Gastrocnemius medialis (tissue), 4 donors: ENCODE measurements at regions not wholly inside any gene's neighbourhood (a gene's known extent, or its start where the extent isn't known, plus 50 kb on each side); places are given as distances from the start of the nearest gene placed in this dataset.

Experiments
- ATAC-seq, 2 donors: fragments of 150-250 bp; one replicate each; pipeline ENCODE4 v1.9.1; 2016
- DNase-seq, 2 donors: peaks; one replicate each; pipeline ENCODE4 v3.0.0-alpha.2; 2019
- H3K27ac ChIP-seq, 4 donors: fragments of 200-600 bp; sonication (generic); 1 replicate in 1 of 4; 2 replicates in 3 of 4; pipeline ENCODE4 v1.5.1; 2016 to 2018; ENCODE audit warnings: mild to moderate bottlenecking in 2 of 4, moderate library complexity in 1 of 4
- H3K27me3 ChIP-seq, 3 donors: fragments of 200-600 bp; sonication (generic) in 2 of 3; 1 replicate in 1 of 3; 2 replicates in 2 of 3; pipeline versions ENCODE4 v1.5.1 to v1.6.0; 2016 to 2019; ENCODE audit warnings: mild to moderate bottlenecking in 1 of 3, moderate library complexity in 1 of 3
- H3K36me3 ChIP-seq, 2 donors: fragments of 200-600 bp; sonication (generic) in 1 of 2; one replicate each; pipeline ENCODE4 v1.5.1; 2017 to 2018
- H3K4me1 ChIP-seq, 2 donors: fragments of 200-600 bp; sonication (generic) in 1 of 2; one replicate each; pipeline ENCODE4 v1.5.1; 2016 to 2017; ENCODE audit warnings: mild to moderate bottlenecking in 2 of 2
- H3K4me3 ChIP-seq, 4 donors: fragments of 200-600 bp; sonication (generic) in 3 of 4; 1 replicate in 1 of 4; 2 replicates in 3 of 4; pipeline ENCODE4 v1.5.1; 2016 to 2019; ENCODE audit warnings: mild to moderate bottlenecking in 2 of 4
- H3K9me3 ChIP-seq, 3 donors: fragments of 200-600 bp; sonication (generic) in 2 of 3; 1 replicate in 1 of 3; 2 replicates in 2 of 3; pipeline ENCODE4 v1.5.1; 2016 to 2019
- POLR2A ChIP-seq, 2 donors: fragments of 450-650 bp; IDR thresholded peaks; one replicate each; pipeline ENCODE4 v1.6.1; 2017; ENCODE audit warnings: antibody characterized with exemption in 2 of 2, mild to moderate bottlenecking in 2 of 2, moderate library complexity in 2 of 2
- in situ Hi-C, 4 donors: fragments of 200-750 bp; cut with MboI; loops; one replicate each; pipeline versions ENCODE4 v1.15.0 to v1.8.0; 2017; ENCODE audit warnings: low sequenced_read_pairs in 4 of 4
- intact Hi-C: fragments of 100-400 bp; cut with DNase I; formaldehyde crosslinking; loops from one replicate; pipeline ENCODE4 v1.15.1; 2023; ENCODE audit warnings: low total_unique reads
- TF ChIP-seq, protein P1 (sequence below), 5 experiments: fragments of 450-650 bp in 3 of 5; fragments of 200-600 bp in 2 of 5; sonication (generic) in 2 of 5; IDR thresholded peaks in 4 of 5; conservative IDR thresholded peaks in 1 of 5; 1 replicate in 4 of 5; 2 replicates in 1 of 5; pipeline ENCODE4 v1.5.1; 2016 to 2019; ENCODE audit warnings: antibody characterized with exemption in 5 of 5, mild to moderate bottlenecking in 3 of 5, moderate library complexity in 3 of 5

- in situ Hi-C loops: loop anchor here (10.0 to 25.0 kb wide), 4 partner anchors 584 to 864 kb away; no protein-coding TSS in a partner anchor
- no peak overlapping the region for H3K27ac ChIP-seq
- no peak overlapping the region for H3K4me3 ChIP-seq
- peaks cover 0 to 3% of the 10 kb centered on the region in 2 donors for H3K4me1 ChIP-seq
- DNase-seq: no peak
- ATAC-seq: no peak
- intact Hi-C loops: loop anchor here (10.0 kb wide), 2 partner anchors 334 to 584 kb away; partner anchors contain the start of gene ZIC2
- H3K27me3 ChIP-seq: no peaks in the 10 kb centered on the region
- TF ChIP-seq POLR2A (IDR thresholded peaks at IDR 0.05): no peak
- TF ChIP-seq, protein P1, sequence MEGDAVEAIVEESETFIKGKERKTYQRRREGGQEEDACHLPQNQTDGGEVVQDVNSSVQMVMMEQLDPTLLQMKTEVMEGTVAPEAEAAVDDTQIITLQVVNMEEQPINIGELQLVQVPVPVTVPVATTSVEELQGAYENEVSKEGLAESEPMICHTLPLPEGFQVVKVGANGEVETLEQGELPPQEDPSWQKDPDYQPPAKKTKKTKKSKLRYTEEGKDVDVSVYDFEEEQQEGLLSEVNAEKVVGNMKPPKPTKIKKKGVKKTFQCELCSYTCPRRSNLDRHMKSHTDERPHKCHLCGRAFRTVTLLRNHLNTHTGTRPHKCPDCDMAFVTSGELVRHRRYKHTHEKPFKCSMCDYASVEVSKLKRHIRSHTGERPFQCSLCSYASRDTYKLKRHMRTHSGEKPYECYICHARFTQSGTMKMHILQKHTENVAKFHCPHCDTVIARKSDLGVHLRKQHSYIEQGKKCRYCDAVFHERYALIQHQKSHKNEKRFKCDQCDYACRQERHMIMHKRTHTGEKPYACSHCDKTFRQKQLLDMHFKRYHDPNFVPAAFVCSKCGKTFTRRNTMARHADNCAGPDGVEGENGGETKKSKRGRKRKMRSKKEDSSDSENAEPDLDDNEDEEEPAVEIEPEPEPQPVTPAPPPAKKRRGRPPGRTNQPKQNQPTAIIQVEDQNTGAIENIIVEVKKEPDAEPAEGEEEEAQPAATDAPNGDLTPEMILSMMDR (IDR thresholded peaks at IDR 0.05 in 4 of 5, conservative IDR thresholded peaks at IDR 0.05 in 1 of 5): no peak
- no peaks in the 10 kb centered on the region for H3K9me3 ChIP-seq
- no peaks in the 10 kb centered on the region for H3K36me3 ChIP-seq
These were observed 149.1 kb downstream of the TM9SF2 start for GRCh38 chr13:99650410-99650809.

DNA sequence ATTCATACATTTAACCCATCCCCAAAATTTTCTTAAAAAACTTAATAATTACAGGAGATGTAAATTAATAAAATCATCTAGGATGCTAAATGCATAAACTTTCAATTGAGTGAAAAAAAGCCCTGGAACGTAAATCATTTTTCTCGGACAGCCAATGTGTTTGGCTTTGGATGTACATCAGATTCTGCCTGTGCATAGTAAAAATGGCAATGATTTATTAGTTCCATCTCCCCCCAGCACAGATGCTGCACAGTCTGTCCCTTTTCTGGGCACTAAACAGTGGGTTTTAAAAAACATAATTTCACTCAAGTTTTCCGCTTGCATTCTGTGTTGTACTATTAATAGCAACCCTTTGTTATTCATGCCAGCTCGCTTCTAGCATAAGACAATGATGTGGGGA lies 147.7 kb downstream of the TM9SF2 start:
- Histone ChIP-seq H3K27me3 (no peaks in the 10 kb centered on the region), H3K27ac (no peak overlapping the region), H3K4me1 (peaks cover 0 to 3% of the 10 kb centered on the region in 2 donors), H3K36me3 (no peaks in the 10 kb centered on the region), H3K4me3 (no peak overlapping the region), H3K9me3 (no peaks in the 10 kb centered on the region)
- TF ChIP-seq POLR2A (IDR thresholded peaks at IDR 0.05): no peak
- TF ChIP-seq, protein P1 (IDR thresholded peaks at IDR 0.05 in 4 of 5, conservative IDR thresholded peaks at IDR 0.05 in 1 of 5): no peak
- no peak for ATAC-seq
- intact Hi-C loops: no loop called here
- DNase-seq: no peak
- in situ Hi-C loops: no loop called here

DNA sequence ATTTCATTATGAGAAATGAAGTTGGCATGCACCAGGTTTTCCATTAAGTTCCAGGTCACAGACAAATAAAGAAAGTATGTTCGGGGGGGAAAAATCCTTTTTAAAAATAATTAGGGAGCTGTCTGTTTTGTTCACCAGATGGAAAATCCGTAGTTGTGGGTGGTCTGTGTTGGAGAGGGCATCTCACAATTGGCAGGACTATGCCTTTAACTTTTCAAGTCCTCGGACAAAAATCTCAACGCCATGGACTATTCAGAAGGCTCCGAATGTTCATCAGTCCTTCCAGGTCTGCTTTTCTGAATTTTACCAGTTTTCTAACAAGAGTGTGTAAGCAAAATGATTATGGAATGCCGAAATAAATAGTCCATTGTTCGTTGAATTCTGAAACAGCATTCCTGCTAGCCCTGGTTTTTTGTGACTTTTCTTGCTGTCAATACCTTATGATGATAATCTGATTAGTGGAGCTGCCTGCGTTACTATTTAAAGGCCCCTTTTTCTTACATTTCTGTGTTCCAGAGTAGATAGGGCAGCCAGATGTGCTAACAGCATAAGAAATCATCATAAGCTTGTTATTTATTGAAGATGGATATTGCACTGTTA lies 146.9 kb downstream of the TM9SF2 start:
- in situ Hi-C loops: no loop called here
- no peaks in the 10 kb centered on the region for H3K36me3 ChIP-seq
- no peak for TF ChIP-seq POLR2A (IDR thresholded peaks at IDR 0.05)
- TF ChIP-seq, protein P1 (IDR thresholded peaks at IDR 0.05 in 4 of 5, conservative IDR thresholded peaks at IDR 0.05 in 1 of 5): no peak

DNA sequence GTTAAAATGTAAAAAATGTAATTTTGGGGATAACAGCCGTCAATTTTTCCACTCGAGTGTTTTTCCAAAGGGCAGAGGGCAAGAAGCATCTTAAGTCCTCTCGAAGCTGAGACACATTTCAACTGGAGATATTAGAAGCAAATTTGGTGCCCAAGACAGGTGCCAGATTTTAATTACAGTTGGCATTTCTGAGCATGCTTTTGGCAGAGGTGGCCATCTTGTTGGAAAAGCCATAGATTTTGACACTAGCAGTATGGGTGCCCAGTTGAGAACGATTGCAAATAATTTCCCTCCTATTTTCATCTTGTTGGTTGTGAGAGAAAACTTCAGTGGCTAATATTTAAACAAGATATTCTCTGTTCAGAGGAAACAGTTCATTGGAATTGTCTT lies 146.3 kb downstream of the TM9SF2 start:
- no peak for ATAC-seq
- intact Hi-C loops: no loop called here
- Histone ChIP-seq H3K27ac (no peak overlapping the region), H3K4me1 (peaks cover 0 to 3% of the 10 kb centered on the region in 2 donors), H3K9me3 (no peaks in the 10 kb centered on the region), H3K4me3 (no peak overlapping the region), H3K27me3 (no peaks in the 10 kb centered on the region), H3K36me3 (no peaks in the 10 kb centered on the region)
- in situ Hi-C loops: no loop called here
- no peak for DNase-seq
- no peak for TF ChIP-seq POLR2A (IDR thresholded peaks at IDR 0.05)
- TF ChIP-seq, protein P1 (IDR thresholded peaks at IDR 0.05 in 4 of 5, conservative IDR thresholded peaks at IDR 0.05 in 1 of 5): no peak

More for the DNA sequence above, 146.9 kb downstream of the TM9SF2 start:
- DNase-seq (no peak), ATAC-seq (no peak)
- no peak overlapping the region for H3K27ac ChIP-seq
- no peak overlapping the region for H3K4me3 ChIP-seq
- H3K4me1 ChIP-seq: peaks cover 0 to 3% of the 10 kb centered on the region in 2 donors
- no peaks in the 10 kb centered on the region for H3K27me3 ChIP-seq
- intact Hi-C loops: no loop called here
- H3K9me3 ChIP-seq: no peaks in the 10 kb centered on the region
